Omental fat pad (tissue), 3 donors: ENCODE measurements at regions not wholly inside any gene's neighbourhood (a gene's known extent, or its start where the extent isn't known, plus 50 kb on each side); places are given as distances from the start of the nearest gene placed in this dataset.

ENCODE experiments used
- ATAC-seq: fragments of 150-250 bp; one replicate; pipeline ENCODE4 v1.9.1; 2016; ENCODE audit warnings: mild to moderate bottlenecking, moderate library complexity; ENCODE audit not compliant: low FRiP score
- DNase-seq: peaks from one replicate; pipeline ENCODE4 v3.0.0-alpha.2; 2019; ENCODE audit warnings: low spot score
- TF ChIP-seq, protein P1 (sequence below), 3 donors: fragments of 450-650 bp; IDR thresholded peaks; one replicate each; pipeline ENCODE4 v1.5.1; 2016 to 2017; ENCODE audit warnings: antibody characterized with exemption in 3 of 3, mild to moderate bottlenecking in 3 of 3, moderate library complexity in 2 of 3

DNA sequence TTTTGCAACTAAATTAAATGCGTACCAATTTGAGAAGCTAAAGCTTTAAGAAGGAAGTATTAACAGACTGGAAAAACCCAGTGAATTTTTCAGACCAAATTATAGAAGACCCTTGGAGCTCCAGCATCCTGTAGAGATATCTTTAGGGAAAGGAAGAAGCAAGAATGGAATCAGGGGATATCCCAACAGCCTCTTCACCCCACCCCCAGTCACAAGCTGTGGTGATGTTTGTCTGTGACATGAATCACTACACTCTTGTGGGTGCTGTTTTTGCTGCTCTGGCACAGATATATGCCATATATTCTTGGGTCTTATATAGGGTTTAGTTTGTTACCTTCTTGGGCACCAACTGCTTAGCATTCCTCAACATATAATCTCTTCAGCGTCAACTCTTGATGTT is 78.5 kb upstream of the BCL6 start:
- TF ChIP-seq, protein P1, sequence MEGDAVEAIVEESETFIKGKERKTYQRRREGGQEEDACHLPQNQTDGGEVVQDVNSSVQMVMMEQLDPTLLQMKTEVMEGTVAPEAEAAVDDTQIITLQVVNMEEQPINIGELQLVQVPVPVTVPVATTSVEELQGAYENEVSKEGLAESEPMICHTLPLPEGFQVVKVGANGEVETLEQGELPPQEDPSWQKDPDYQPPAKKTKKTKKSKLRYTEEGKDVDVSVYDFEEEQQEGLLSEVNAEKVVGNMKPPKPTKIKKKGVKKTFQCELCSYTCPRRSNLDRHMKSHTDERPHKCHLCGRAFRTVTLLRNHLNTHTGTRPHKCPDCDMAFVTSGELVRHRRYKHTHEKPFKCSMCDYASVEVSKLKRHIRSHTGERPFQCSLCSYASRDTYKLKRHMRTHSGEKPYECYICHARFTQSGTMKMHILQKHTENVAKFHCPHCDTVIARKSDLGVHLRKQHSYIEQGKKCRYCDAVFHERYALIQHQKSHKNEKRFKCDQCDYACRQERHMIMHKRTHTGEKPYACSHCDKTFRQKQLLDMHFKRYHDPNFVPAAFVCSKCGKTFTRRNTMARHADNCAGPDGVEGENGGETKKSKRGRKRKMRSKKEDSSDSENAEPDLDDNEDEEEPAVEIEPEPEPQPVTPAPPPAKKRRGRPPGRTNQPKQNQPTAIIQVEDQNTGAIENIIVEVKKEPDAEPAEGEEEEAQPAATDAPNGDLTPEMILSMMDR (IDR thresholded peaks at IDR 0.05), result no peak
- no peak for DNase-seq
- ATAC-seq, result no peak

DNA sequence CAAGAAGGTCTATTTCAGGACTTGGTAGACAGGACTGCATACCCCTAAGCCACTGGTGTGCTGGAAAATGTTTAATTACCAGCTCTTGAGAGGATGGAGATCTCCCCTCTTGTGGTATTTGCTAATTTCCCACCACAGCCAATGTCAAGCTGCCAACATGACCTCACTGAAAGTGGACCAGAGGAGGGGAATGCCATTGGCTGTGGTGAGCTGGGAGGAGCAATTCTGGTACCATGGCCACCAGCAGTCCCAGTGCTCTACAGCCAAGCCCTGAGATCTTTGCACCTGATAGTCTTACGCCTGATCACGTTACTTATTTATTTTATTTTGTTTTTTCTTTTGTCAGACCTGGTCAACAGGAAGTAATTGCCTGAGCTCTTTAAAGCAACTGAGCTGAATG is 82.5 kb upstream of the BCL6 start:
- no peak for DNase-seq
- ATAC-seq, result no peak
- TF ChIP-seq, protein P1 (IDR thresholded peaks at IDR 0.05), result no peak

DNA sequence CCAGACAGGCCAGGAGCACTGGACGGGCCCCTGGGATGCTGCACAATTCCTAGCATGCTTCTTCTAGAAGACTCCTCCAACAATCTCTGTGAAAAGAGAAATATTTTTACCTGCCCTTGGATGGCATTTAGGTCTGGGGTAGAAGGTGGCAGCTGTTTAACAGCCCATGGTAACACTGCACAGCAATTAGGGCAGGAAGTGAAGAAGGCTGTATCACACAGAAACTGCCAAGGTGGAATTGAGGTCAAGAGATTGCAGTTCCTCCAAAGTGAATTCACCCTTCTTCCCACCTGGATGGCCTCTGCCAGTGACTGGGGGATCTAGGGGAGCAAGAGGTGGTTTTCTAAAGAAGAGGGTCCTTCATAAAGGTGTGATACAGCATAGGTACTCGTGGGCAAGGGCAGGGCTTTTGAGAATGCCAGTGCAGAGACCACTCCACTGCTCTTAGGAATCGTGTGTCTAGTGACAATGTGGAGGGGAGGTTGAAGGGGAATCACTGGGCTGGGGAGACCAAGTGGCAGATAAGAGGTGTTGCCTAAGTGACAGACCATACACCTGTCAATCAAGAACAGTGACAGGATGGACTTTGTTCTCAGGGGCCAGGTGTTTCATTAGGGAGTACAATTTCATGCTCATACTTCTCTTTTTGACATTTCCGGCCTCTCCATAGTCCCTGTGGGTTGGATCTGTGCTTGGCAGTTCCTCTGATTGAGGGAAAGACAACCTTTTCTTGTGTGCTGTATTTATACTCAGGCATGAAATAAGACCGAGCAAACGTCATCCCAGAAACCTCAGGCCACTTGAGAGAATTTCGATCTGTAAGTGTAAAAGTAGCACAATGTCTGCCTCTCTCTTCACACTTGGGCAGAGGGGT is 83.5 kb upstream of the BCL6 start:
- DNase-seq (no peak), ATAC-seq (no peak)
- TF ChIP-seq, protein P1 (IDR thresholded peaks at IDR 0.05), result no peak

DNA sequence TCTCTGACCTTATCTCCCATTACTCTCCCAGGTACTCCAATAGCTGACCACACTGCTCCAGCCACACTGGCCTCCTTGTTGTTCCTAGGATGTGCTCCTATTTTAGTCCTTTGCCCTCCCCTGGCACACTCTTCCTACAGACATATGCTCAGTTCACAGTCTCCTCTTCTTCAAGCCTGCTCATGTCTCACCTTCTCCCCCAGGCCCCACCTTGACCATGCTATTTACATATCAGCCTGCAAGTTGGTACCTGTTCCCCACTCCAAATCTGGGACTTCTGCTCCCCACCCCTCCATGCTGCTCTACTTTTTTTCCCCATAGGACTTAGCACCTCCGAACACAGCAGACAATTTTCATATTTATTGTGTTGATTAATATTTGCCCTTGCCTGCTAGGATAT is 84.9 kb upstream of the BCL6 start:
- DNase-seq (no peak), ATAC-seq (no peak)
- TF ChIP-seq, protein P1 (IDR thresholded peaks at IDR 0.05), result no peak

DNA sequence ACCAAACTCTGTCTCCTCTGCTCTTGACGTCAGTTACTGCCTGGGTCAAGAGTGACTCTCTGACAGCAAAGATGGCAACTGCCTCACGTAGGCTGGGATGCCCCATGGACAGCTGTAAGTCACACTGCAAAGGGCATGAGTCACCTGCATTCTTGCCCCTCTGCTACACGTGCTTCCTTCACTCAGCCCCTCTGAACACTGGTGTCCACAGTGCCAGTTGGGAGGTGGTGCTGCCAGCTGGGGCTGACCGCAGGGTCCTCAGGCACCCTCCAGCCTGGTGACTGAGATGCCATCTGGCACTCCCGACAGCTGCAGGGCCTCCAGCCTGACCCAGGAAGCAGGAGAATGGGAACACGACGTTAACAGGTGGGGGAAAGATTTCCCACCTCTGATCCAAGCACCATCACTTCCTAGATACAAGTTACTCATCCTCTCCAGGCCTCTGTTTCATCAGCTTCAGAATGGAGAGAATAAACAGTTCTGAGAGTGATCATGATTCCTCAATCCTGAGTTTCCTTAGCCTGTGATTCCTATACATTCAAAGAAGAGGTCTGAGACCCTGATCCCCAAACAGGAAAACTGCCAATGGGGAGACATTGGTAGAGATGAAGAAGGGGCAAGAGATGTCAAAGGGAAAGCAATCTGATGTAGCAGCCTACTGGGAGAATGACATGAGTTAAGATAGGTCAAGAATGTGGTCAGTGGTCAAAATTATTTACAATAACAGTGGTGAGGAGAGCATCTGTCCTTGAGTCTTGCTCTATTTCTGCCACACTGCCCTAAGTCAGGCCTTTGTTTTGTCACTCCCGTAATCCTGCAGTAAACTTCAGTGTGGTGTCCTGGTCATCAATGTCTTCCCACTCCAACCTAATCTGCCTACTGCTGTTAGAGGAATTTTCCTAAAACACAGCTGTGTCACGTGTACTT is 86.1 kb upstream of the BCL6 start:
- DNase-seq (no peak), ATAC-seq (no peak)
- TF ChIP-seq, protein P1 (IDR thresholded peaks at IDR 0.05), result no peak

DNA sequence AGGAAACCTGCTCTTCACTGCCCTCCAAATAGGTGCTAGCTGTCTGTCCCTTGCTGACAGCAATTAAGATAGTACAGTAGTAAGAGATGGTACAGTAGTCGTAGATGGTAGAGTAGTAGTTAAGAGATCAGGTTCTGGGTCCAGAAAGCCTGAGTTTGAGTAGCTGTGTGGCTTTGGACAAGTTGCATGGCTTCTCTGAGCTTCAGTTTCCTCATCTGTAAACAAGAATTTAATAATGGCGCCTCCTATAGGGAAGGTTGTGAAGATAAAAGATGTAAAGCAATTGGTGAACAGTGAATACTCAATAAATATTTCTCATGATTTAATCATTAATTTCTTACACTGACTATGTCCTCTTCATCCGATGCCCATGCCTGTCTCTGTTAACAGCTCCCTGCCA is 86.9 kb upstream of the BCL6 start:
- DNase-seq (no peak), ATAC-seq (no peak)
- TF ChIP-seq, protein P1 (IDR thresholded peaks at IDR 0.05), result no peak
